Stomach (tissue), 8 donors: ENCODE measurements at regions not wholly inside any gene's neighbourhood (a gene's known extent, or its start where the extent isn't known, plus 50 kb on each side); places are given as distances from the start of the nearest gene placed in this dataset.
A peak's percentile ranks its signal among the peaks of the same experiment; 100 is the strongest.

ENCODE experiments used
- DNase-seq, 2 donors: peaks; one replicate each; pipeline versions ENCODE4 v3.0.0 to v3.0.0-alpha.2; 2013 to 2019
- H3K27ac ChIP-seq, 5 donors: fragments of 200-600 bp in 4 of 5; sonication (generic) in 4 of 5; one replicate each; pipeline ENCODE4 v1.5.1; 2013 to 2019; ENCODE audit warnings: mild to moderate bottlenecking in 1 of 5, moderate library complexity in 1 of 5
- H3K27me3 ChIP-seq, 3 donors: fragments of 200-600 bp; sonication (generic); one replicate each; pipeline ENCODE4 v1.5.1; 2017 to 2019; ENCODE audit warnings: mixed run types in 1 of 3
- H3K36me3 ChIP-seq, 4 donors: fragments of 200-600 bp; sonication (generic); 1 replicate in 3 of 4; 2 replicates in 1 of 4; pipeline ENCODE4 v1.5.1; 2016 to 2019
- H3K4me1 ChIP-seq, 4 donors: fragments of 200-600 bp; sonication (generic); one replicate each; pipeline ENCODE4 v1.5.1; 2016 to 2019
- H3K4me3 ChIP-seq, 4 donors: fragments of 200-600 bp; sonication (generic) in 3 of 4; one replicate each; pipeline ENCODE4 v1.5.1; 2016 to 2019; ENCODE audit warnings: mild to moderate bottlenecking in 1 of 4
- H3K9me3 ChIP-seq, 4 donors: fragments of 200-600 bp; sonication (generic); one replicate each; pipeline ENCODE4 v1.5.1; 2016 to 2019
- EP300 ChIP-seq: sonication (generic); formaldehyde crosslinking; IDR thresholded peaks from one replicate; pipeline ENCODE4 v1.6.1; 2017; ENCODE audit warnings: antibody characterized with exemption
- POLR2A ChIP-seq, 4 donors: fragments of 450-650 bp; IDR thresholded peaks; one replicate each; pipeline ENCODE4 v1.6.1; 2016; ENCODE audit warnings: antibody characterized with exemption in 4 of 4, control low read depth in 2 of 4, mild to moderate bottlenecking in 1 of 4, moderate library complexity in 1 of 4
- POLR2AphosphoS5 ChIP-seq, 3 donors: sonication (generic); formaldehyde crosslinking; IDR thresholded peaks; one replicate each; pipeline ENCODE4 v1.6.1; 2016; ENCODE audit warnings: antibody characterized with exemption in 3 of 3
- WGBS, 5 donors: extraction: QIAGEN DNeasy Blood & Tissue Kit in 3 of 5; methylation state at CpG; one replicate each; pipeline versions ENCODE4 v1.1.5 to v1.1.7; 2013 to 2018; 5-methylcytosine and 5-hydroxymethylcytosine counted together
- intact Hi-C: fragments of 100-400 bp; cut with DNase I; formaldehyde crosslinking; loops from one replicate; pipeline ENCODE4 v1.15.1; 2023; ENCODE audit warnings: low total_unique reads
- TF ChIP-seq, protein P1 (sequence below), 7 experiments: fragments of 450-650 bp in 4 of 7; fragments of 200-600 bp in 3 of 7; sonication (generic) in 3 of 7; IDR thresholded peaks; one replicate each; pipeline ENCODE4 v1.5.1; 2016 to 2019; ENCODE audit warnings: antibody characterized with exemption in 7 of 7, control low read depth in 2 of 7, mild to moderate bottlenecking in 1 of 7
- donor health status: healthy with polysubstance abuse.
- donor health status: Bipolar disorder and iron deficiency.
- donor health status: healthy.

DNA sequence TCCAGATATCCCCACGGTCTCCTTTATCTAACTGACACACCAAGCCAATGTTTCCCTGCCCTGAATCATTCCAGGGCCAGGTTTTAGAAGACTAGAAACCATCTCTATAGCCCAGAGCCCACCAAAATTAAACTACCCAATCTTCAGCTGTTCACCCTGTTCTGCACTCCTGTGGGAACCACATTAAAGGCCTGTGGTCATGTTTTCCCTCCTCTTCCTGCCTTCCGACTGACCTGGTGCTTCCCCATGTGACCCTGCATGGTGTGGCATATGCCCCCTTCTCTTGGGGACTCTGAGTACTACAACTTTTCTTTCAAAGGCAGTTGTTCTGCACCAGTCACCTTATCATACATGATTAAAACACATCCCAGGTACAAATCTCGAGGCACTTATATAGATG is 155.0 kb downstream of the TMEM200A start:
- intact Hi-C loops, result no loop called here
- H3K9me3 ChIP-seq, result no peaks in the 10 kb centered on the region
- WGBS, 5 donors, result 68 to 76% (median 71%) methylated on average over 3 of the region's 3 CpGs
- H3K36me3 ChIP-seq, result no peaks in the 10 kb centered on the region
- no peaks in the 10 kb centered on the region for H3K4me1 ChIP-seq
- TF ChIP-seq POLR2A (IDR thresholded peaks at IDR 0.05), result no peak
- TF ChIP-seq, protein P1, sequence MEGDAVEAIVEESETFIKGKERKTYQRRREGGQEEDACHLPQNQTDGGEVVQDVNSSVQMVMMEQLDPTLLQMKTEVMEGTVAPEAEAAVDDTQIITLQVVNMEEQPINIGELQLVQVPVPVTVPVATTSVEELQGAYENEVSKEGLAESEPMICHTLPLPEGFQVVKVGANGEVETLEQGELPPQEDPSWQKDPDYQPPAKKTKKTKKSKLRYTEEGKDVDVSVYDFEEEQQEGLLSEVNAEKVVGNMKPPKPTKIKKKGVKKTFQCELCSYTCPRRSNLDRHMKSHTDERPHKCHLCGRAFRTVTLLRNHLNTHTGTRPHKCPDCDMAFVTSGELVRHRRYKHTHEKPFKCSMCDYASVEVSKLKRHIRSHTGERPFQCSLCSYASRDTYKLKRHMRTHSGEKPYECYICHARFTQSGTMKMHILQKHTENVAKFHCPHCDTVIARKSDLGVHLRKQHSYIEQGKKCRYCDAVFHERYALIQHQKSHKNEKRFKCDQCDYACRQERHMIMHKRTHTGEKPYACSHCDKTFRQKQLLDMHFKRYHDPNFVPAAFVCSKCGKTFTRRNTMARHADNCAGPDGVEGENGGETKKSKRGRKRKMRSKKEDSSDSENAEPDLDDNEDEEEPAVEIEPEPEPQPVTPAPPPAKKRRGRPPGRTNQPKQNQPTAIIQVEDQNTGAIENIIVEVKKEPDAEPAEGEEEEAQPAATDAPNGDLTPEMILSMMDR (IDR thresholded peaks at IDR 0.05), result no peak
- no peak for TF ChIP-seq POLR2AphosphoS5 (IDR thresholded peaks at IDR 0.05)
- no peak for TF ChIP-seq EP300
- no peak for DNase-seq
- no peaks in the 10 kb centered on the region for H3K27me3 ChIP-seq
- H3K27ac ChIP-seq, result no peak overlapping the region
- no peak overlapping the region for H3K4me3 ChIP-seq

DNA sequence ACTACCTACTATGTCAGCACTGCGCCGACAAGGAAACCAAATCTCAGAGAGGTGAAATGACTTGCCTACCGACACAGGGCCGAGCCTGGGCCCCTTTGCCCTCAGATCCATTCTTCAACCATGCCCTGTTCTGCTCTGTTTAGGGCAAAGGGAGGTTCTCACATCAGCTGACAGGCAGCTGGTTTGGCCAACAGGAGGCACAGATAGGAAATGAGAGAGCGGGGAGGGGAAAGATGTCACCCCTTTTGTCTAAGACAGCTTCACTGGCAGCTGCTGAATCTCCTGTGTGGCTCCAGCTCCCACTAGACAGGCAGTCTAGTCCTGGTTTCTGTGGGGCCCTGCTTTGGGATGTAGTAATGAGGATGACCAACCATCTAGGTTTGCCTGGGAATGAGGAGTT is 158.7 kb downstream of the TMEM200A start:
- H3K4me1 ChIP-seq, result no peaks in the 10 kb centered on the region
- no peak overlapping the region for H3K27ac ChIP-seq
- no peaks in the 10 kb centered on the region for H3K36me3 ChIP-seq
- intact Hi-C loops, result no loop called here
- no peaks in the 10 kb centered on the region for H3K9me3 ChIP-seq
- H3K4me3 ChIP-seq, result no peak overlapping the region
- TF ChIP-seq, protein P1 (IDR thresholded peaks at IDR 0.05), result no peak
- TF ChIP-seq POLR2A (IDR thresholded peaks at IDR 0.05) (no peak), EP300 (no peak), POLR2AphosphoS5 (IDR thresholded peaks at IDR 0.05) (no peak)
- 84 to 95% (median 89%) methylated on average over 5 of the region's 5 CpGs for WGBS, 5 donors
- no peaks in the 10 kb centered on the region for H3K27me3 ChIP-seq
- DNase-seq, result peak in 1 of 2 donors; percentile 20

DNA sequence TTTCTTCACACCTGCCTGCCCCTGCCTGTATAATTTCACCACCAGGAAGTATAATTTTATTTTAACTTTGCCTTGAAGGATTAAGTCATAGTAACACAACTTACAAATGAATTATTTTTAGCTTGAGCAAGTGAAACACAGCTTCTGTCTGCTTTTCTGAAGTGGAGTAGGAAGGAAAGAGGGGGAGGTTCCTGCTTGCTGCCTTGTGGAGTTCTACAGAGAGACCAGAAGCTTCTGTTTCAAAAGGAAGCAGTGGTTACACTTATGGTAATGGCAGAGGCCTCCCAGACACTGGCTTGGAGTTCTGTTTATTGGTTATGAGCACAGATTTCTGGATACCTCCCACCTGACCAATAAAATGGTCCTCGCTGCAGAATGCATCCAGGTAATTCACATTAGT is 159.6 kb downstream of the TMEM200A start:
- H3K4me1 ChIP-seq, result no peaks in the 10 kb centered on the region
- WGBS, 5 donors, result 78 to 100% (median 85%) methylated on average over 1 of the region's 1 CpG
- peak in 1 of 2 donors; percentile 44 for DNase-seq
- H3K36me3 ChIP-seq, result no peaks in the 10 kb centered on the region
- no peaks in the 10 kb centered on the region for H3K27me3 ChIP-seq
- intact Hi-C loops, result no loop called here
- TF ChIP-seq POLR2AphosphoS5 (IDR thresholded peaks at IDR 0.05) (no peak), EP300 (no peak), POLR2A (IDR thresholded peaks at IDR 0.05) (no peak)
- TF ChIP-seq, protein P1 (IDR thresholded peaks at IDR 0.05), result no peak
- H3K9me3 ChIP-seq, result no peaks in the 10 kb centered on the region
- H3K4me3 ChIP-seq, result no peak overlapping the region
- H3K27ac ChIP-seq, result no peak overlapping the region

DNA sequence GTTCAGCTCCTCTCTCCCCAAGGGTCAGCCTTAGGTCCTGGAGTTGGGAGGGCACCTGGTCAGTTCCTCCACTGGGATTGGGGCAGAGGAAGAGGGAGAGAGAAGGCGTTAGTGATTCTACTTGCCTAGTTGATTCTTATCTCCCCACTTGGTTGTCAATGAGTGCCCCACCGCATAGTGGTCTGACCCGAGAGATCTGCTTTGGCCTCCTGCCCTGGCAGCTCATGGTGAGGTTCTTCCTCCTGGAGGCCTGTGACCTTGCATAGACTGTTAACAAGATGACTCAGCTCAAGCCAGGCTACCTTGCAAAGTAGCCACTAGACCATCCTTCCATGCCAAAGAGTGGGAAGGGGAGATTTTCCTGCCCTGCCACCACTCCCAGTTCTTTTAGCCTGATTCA is 160.6 kb downstream of the TMEM200A start:
- no peak for DNase-seq
- 60 to 82% (median 79%) methylated on average over 3 of the region's 3 CpGs for WGBS, 5 donors
- no peaks in the 10 kb centered on the region for H3K9me3 ChIP-seq
- H3K4me1 ChIP-seq, result no peaks in the 10 kb centered on the region
- no peaks in the 10 kb centered on the region for H3K27me3 ChIP-seq
- H3K27ac ChIP-seq, result no peak overlapping the region
- TF ChIP-seq, protein P1 (IDR thresholded peaks at IDR 0.05), result no peak
- TF ChIP-seq POLR2A (IDR thresholded peaks at IDR 0.05) (no peak), EP300 (no peak), POLR2AphosphoS5 (IDR thresholded peaks at IDR 0.05) (no peak)
- no peaks in the 10 kb centered on the region for H3K36me3 ChIP-seq
- intact Hi-C loops, result no loop called here
- no peak overlapping the region for H3K4me3 ChIP-seq
